Iris pigment epithelial cell (primary cell): ENCODE measurements at regions not wholly inside any gene's neighbourhood (a gene's known extent, or its start where the extent isn't known, plus 50 kb on each side); places are given as distances from the start of the nearest gene placed in this dataset.
"Not testable (repeated sequence)": the region's sequence is repeated elsewhere in the genome, so short reads cannot be mapped to it uniquely, and the experiment has no call there.

Experiments used
- DNase-seq: peaks from one replicate; pipeline ENCODE4 v3.0.0-alpha.2; 2011; ENCODE audit warnings: low read depth

GRCh38 chr3:159727506-159727905 is 261.1 kb upstream of the IL12A start:
- DNase-seq, result no peak

GRCh38 chr3:159731254-159731653 is 257.4 kb upstream of the IL12A start:
- no peak for DNase-seq

DNA sequence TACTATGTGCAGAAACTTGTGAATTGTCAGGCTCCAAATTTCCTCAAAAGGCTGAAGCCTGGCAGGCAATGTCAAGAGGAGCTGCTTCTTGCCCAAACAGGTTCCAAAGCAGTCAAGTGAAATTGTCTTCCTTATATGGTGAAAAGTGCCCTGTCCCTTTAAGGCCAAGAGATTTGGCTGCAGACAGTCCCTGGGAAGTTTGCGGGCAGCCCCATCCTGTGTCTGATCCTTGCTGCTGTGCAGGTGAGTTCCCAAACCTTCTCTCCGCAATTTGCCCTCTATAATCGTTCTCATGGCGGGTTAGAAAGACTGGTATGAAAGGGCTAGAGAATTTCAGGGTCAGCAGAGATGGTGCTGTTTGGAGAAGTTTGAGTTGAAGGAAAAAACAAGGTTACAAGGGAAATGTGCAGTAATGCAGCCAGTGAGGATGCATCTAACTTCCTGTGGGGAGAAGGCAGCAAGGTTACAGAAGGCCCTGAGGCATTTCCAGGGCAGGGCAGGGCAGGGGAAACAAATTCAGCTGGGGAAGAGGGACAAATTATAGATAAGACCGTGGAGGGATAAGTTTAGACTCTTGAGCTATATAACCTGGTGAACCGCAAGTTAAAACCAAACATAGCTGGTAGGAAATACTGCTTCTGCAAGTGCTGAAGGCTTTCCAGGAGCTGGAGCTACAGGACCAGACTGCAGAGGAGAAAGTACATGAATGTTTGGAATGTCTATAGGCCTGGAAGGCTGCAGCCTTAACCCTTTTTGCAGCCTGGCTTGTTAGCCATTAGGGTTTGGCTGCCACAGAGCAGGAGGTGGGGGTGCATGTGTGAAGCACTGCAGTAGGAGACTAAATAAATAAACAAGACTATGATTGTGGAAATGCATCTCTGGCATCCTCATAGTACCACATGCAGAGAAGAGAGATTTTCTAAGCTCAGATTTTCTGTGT is 256.2 kb upstream of the IL12A start:
- DNase-seq, result peak; percentile 91

DNA sequence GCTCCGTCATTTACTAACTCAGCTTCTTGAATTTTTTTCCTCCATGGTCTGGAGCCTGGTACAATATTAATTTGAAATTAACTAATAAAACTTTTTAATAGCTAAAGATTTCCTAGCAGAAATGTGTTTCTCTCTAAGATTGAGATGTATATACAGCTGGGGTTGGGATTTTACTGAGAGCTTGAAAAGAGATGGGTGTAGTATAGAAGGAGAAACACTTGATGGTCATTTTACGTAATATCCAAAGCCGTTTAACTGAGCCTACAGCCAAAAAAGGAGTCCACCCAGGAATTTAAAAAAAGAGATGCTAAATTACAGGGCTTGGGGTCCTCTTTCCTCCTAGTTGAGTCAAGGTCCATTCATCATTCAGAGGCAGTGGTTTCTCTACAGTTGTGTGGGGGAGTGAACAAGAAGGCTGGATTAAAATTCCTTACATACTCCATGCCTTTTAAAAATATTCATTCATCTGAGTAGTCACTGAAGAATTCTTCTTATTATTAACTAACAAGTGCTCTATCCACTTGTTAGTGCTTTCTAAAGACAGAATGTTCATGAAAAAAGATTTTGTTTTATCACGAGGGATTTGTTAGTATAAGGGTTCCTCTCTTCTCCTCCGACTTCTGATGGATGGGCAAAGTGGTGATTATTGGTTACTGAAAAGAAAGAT is 255.3 kb upstream of the IL12A start:
- DNase-seq, result peak; percentile 93

- peak; percentile 13 for DNase-seq
These were observed 254.0 kb upstream of the IL12A start for GRCh38 chr3:159734681-159735080.

- DNase-seq, result no peak
These were observed 249.5 kb upstream of the IL12A start for GRCh38 chr3:159739166-159739565.

GRCh38 chr3:159739969-159740368 is 248.7 kb upstream of the IL12A start:
- DNase-seq, result peak; percentile 27

DNA sequence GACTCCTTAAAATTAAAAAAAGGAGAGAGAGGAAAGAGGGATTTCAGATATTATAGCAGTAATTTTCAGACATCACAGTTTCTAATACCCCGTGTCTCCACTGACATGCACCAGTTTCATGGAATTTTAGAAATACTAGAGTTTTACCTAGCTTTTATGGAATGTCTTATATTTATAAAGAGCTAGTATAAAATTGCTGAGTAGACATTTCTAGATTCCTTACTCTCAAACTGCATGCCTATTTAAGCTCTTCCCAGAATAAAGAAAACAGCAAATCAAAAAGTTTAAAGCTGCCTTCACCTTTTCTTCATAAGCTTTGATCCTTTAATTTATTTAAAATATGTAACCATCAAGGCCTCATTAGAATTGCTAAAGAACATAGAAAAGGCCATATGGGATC is 247.4 kb upstream of the IL12A start:
- DNase-seq, result no peak

GRCh38 chr3:159748425-159748824 is 240.2 kb upstream of the IL12A start:
- DNase-seq, result no peak

- DNase-seq, result no peak
These were observed 239.2 kb upstream of the IL12A start for GRCh38 chr3:159749406-159749805.

GRCh38 chr3:159751146-159751545 is 237.5 kb upstream of the IL12A start:
- peak; percentile 68 for DNase-seq

DNA sequence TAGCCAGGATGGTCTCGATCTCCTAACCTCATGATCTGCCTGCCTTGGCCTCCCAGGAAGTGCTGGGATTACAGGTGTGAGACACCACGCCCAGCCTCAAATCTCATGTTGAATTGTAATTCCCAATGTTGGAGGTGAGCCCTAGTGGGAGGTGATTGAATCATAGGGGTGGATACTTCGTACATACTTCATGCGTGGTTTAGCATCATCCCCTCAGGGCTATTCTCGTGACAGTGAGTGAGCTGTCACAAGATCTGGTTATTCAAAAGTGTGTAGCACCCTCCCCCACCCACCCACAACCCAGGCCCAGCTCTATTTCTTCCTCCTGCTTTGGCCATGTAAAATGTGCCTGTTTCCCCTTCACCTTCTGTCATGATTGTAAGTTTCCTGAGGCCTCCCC is 236.9 kb upstream of the IL12A start:
- peak; percentile 48 for DNase-seq

DNA sequence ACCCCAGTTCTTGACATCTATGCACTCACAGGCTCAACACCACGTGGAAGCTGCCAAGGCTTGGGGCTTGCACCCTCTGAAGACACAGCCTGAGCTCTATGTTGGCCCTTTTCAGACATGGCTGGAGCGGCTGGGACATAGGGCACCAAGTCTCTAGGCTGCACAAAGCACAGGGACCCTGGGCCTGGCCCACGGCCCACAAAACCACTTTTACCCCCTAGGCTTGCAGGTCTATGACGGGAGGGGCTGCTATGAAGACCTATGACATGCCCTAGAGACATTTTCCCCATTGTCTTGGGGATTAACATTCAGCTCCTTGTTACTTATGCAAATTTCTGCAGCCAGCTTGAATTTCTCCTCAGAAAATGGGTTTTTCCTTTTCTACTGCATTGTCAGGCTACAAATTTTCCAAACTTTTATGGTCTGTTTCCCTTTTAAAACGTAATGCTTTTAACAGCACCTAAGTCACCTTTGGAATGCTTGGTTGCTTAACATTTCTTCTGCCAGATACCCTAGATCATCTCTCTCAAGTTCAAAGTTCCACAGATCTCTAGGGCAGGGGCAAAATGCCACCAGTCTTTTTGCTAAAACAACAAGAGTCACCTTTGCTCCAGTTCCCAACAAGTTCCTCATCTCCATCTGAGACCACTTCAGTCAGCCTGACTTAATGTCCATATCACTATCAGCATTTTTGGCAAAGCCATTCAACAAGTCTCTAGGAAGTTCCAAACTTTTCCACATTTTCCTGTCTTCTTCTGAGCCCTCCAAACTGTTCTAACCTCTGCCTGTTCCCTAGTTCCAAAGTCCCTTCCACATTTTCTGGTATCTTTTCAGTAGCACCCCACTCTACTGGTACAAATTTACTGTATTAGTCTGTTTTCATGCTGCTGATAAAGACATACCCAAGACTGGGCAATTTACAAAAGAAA is 232.1 kb upstream of the IL12A start:
- DNase-seq, result not testable (repeated sequence)

DNA sequence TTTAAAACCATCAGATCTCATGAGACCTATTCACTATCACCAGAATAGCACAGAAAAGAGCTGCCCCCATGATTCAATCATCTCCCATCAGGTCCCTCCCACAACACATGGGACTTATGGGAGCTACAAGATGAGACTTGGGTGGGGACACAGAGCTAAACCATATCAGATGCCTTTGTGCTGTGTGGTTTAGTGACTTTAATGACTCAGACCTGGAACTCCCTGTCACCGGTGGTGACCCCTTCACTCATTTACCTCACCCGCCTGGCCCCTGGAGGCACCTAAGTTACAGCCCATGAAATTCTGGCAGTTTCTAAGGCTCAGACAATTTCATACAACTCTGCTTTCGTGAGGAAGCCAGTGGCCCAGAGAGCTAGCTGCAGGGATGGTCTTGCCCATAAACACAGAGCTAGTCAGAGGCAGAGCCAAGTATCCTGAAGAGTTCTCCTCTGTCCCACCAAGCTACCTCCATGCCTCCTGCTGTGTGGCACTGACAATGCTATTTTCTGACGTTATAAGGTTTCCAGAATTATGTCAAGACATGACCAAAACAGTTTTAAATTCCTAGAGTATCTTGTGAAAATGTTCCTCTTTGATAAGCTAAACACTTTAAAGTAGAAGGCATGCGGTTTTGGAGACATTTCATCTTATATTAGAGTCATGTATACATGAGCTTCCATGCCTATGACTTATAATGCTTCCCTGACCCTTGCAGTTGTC is 231.1 kb upstream of the IL12A start:
- DNase-seq, result no peak

DNA sequence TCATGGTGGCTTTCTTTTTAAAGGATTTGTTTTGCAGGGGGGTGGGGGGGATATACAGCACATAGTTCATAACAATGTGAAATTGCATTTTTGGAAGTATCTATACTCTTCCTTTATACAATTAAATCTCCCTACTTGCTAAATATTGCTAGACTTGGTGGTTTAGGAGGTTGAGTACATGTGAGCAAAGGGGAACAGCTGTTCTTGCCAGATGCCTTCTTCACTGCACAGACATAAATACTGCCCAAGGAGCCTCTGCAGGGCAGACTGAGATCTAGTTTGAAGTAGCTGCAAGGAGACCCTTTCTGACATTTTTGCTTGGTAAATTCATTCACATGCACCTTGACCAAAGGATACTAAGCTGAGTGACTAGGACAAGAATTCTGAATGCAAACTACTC is 228.6 kb upstream of the IL12A start:
- no peak for DNase-seq

GRCh38 chr3:159761369-159761768 is 227.3 kb upstream of the IL12A start:
- peak; percentile 25 for DNase-seq

DNA sequence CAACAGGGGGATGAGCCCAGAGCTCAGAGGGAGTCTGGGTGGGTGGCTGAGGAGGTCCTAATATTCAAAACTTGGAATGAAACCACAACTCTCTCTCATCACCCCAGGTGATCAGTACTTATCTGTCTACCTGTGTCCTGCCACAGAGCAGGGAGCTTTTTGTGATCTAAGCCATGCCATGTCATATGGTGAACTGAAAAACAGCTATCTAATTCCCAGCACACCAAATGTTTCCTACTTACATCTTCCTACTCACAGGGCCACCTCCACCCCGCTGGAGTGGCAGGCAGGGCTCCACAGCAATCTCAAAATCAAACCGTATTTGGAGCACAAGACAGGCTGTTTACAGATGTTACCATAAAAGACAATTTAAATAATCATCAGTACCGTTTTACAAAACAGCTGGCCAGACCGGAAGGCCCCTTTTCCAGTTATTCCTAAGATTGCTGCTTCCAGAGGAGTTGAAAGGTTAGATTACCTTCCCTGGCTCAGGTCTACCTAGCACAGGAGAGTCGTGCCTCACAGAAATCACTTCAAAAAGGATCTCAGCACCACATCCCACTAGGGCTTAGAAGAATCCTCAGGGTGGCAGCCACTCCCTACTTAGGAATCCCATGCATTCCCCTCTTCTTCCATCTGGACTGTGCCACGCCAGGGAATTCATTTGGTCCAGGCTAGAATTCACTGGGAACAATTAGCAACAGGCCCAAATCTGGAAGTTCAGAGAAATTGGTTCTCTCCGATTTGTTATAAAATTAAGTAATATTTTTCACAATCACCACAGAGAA is 226.6 kb upstream of the IL12A start:
- DNase-seq, result no peak

DNA sequence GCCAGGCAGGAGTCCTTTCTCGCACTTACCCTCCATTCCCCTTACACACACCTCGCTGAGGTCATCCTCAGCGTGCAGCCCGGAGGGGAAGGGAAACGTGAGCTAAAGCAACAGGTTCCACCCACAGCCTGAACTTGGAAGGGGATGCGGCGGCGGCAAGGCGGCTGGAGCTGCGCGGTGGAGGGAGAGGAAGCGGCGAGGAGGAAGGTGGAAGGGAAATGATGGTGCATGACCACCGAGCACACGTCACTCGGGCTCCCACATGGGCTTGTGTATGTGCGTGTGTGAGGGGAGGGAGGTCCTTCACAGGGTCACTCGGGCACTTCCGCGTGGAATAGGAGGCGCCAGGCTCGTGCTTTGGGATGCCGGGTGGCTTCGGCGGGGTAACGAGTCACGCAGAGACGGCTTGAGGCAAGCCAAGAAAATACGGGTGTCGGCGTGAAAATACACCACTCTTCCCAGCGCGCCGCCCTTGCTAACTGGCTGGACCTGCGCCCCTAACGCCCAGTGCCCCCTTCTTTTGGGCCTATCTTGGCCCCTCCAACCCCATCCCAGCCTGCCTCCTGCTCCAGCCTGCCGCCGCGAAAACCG is 225.5 kb upstream of the IL12A start:
- DNase-seq, result peak; percentile 89

- DNase-seq, result peak; percentile 89
These were observed 224.8 kb upstream of the IL12A start for GRCh38 chr3:159763602-159764489.
